H1 (cell line): ENCODE measurements at regions not wholly inside any gene's neighbourhood (a gene's known extent, or its start where the extent isn't known, plus 50 kb on each side); places are given as distances from the start of the nearest gene placed in this dataset.

Experiments used
- CBX5 ChIP-seq: fragments of 300-800, 300-1000 bp; sonication (generic); IDR thresholded peaks from 2 replicates; pipeline ENCODE4 v1.7.1; 2016; ENCODE audit warnings: antibody characterized with exemption, low read length, low read depth
- CHD2 ChIP-seq: IDR thresholded peaks from 2 replicates; pipeline ENCODE4 v1.6.1; 2012; ENCODE audit warnings: low read length, improper control_type of control experiment
- CREB1 ChIP-seq: IDR thresholded peaks from 2 replicates; pipeline ENCODE4 v1.6.1; 2012; ENCODE audit warnings: inconsistent platforms
- FOSL1 ChIP-seq: IDR thresholded peaks from 2 replicates; pipeline ENCODE4 v1.6.1; 2011; ENCODE audit warnings: mild to moderate bottlenecking, low read depth, low read length, moderate library complexity; ENCODE audit not compliant: insufficient read depth
- PHF8 ChIP-seq: fragments of 200-600 bp; sonication (generic); conservative IDR thresholded peaks from 2 replicates; pipeline ENCODE4 v1.7.1; 2012; ENCODE audit warnings: low read depth, mild to moderate bottlenecking, inconsistent platforms, low read length, moderate library complexity
- SP1 ChIP-seq: IDR thresholded peaks from 2 replicates; pipeline ENCODE4 v1.6.1; 2011; ENCODE audit warnings: low read depth, low read length
- SP2 ChIP-seq: IDR thresholded peaks from 2 replicates; pipeline ENCODE4 v1.6.1; 2012; ENCODE audit warnings: mild to moderate bottlenecking, low read length, inconsistent platforms
- TF ChIP-seq, protein P1 (sequence below), 3 experiments: IDR thresholded peaks; 1 replicate in 2 of 3; 2 replicates in 1 of 3; pipeline versions ENCODE4 v1.5.1 to v1.6.1; 2011; ENCODE audit warnings: low read length in 3 of 3, mild to moderate bottlenecking in 3 of 3, inconsistent platforms in 2 of 3, low read depth in 1 of 3, moderate library complexity in 1 of 3; ENCODE audit not compliant: insufficient read depth in 1 of 3; ENCODE audit errors: control extremely low read depth in 1 of 3
- TF ChIP-seq, protein P2 (sequence below): IDR thresholded peaks from 2 replicates; pipeline ENCODE4 v1.6.1; 2012; ENCODE audit warnings: inconsistent platforms

DNA sequence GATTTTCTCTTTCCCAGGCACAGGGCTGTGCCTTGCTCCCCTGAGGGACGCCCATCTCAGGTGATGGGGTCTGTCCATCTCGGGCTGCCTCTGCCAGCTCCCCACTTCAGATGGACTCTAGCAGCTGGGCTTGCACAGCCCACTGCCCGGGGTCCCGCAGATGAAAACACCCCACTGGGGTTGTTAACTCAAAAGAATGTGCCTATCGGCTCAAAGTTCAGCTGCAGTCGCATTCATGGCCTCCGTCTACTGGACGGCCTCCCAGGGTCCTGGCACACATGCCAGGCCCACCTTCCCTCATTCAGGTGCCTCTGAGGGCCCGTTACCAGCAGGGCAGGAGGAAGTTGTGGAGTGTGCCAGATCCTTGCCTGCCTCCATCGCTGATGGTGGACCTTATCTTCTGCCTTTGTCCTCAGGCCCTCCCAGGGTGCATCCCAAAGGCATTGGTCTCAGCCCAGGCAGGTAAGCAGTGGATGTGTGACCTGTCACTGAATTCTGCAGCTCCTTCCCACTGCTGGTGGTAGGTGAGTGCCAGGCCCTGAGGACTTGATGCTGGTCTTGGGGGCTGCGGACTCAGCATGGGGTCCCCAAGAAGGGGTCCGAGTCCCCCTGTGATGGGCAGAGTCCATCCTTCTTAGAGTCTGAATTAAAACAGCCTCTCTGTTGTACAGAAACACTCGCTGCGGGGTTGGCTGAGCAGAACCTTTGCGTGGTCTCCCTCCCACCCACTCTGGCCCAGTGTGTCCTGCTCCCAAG lies 324.6 kb upstream of the DIO3 start:
- TF ChIP-seq, protein P1, sequence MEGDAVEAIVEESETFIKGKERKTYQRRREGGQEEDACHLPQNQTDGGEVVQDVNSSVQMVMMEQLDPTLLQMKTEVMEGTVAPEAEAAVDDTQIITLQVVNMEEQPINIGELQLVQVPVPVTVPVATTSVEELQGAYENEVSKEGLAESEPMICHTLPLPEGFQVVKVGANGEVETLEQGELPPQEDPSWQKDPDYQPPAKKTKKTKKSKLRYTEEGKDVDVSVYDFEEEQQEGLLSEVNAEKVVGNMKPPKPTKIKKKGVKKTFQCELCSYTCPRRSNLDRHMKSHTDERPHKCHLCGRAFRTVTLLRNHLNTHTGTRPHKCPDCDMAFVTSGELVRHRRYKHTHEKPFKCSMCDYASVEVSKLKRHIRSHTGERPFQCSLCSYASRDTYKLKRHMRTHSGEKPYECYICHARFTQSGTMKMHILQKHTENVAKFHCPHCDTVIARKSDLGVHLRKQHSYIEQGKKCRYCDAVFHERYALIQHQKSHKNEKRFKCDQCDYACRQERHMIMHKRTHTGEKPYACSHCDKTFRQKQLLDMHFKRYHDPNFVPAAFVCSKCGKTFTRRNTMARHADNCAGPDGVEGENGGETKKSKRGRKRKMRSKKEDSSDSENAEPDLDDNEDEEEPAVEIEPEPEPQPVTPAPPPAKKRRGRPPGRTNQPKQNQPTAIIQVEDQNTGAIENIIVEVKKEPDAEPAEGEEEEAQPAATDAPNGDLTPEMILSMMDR (IDR thresholded peaks at IDR 0.05; ENCODE audit: control extremely low read depth in 1 of 3, insufficient read depth in 1 of 3, low read depth in 1 of 3, low read length in 3 of 3): no peak
- TF ChIP-seq SP2: no peak
- TF ChIP-seq PHF8: no peak
- no peak for TF ChIP-seq CHD2
- TF ChIP-seq, protein P2, sequence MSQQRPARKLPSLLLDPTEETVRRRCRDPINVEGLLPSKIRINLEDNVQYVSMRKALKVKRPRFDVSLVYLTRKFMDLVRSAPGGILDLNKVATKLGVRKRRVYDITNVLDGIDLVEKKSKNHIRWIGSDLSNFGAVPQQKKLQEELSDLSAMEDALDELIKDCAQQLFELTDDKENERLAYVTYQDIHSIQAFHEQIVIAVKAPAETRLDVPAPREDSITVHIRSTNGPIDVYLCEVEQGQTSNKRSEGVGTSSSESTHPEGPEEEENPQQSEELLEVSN: no peak
- TF ChIP-seq FOSL1: no peak
- TF ChIP-seq SP1: no peak
- no peak for TF ChIP-seq CBX5
- no peak for TF ChIP-seq CREB1
